GM13977 (cell line): ENCODE measurements at regions not wholly inside any gene's neighbourhood (a gene's known extent, or its start where the extent isn't known, plus 50 kb on each side); places are given as distances from the start of the nearest gene placed in this dataset.

Experiments used
- DNase-seq: peaks from one replicate; pipeline ENCODE4 v3.0.0; 2012; ENCODE audit warnings: low spot score
- in situ Hi-C: fragments of 300-500 bp; cut with MboI; formaldehyde crosslinking; loops from one replicate; pipeline ENCODE4 v1.12.0; 2022; ENCODE audit warnings: low sequenced_read_pairs, low pct_unique_long_range_greater_than_20kb, mixed read lengths, inconsistent platforms; ENCODE audit not compliant: unreplicated experiment
- TF ChIP-seq, protein P1 (sequence below): IDR thresholded peaks from 2 replicates; pipeline ENCODE4 v1.5.1; 2012; ENCODE audit warnings: mild to moderate bottlenecking, control low read depth; ENCODE audit not compliant: insufficient read depth; ENCODE audit errors: extremely low read depth, missing control alignments

DNA sequence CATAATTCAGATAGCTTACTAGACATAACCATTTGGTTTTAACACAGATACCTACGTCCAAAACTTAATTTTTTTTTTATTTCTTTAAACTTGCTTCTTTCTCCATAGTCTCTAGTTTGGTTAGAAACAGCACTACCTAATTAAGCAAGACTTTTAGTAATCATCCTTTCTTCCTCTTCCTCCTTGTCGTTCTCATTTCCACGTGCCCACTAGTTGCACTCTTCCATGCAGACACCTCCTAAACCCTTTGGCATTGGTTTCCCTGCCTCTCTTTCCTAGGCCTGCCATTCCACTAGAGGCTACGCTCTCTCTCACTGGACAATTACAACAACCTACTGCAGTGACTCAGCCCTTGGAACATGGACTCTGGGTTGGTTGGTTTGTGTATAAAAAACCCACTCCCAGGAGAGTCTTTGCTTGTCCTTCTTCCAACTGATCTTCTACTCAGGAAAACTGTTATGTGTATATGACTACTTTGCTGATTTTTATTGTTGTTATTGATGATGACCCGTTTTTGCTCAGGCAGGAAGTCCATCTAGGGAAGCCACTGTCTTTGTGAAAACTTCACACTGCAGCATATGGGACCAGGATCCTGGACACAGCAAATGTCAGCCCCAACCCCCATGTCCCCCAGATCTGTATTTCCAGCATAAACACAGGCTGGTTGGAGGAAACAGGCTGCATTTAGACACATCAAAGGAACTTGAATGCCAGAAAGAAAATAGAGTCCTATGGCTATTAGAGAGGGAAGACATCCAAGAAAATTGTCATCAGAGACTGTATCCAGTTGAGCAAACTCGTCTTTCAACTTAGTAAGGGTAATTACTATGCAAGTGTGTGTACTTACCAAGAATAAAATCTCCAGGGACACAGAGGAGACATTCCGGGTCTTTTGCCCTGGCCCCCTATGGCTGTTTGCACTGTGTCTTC is 503.2 kb downstream of the GADD45G start:
- DNase-seq: no peak

DNA sequence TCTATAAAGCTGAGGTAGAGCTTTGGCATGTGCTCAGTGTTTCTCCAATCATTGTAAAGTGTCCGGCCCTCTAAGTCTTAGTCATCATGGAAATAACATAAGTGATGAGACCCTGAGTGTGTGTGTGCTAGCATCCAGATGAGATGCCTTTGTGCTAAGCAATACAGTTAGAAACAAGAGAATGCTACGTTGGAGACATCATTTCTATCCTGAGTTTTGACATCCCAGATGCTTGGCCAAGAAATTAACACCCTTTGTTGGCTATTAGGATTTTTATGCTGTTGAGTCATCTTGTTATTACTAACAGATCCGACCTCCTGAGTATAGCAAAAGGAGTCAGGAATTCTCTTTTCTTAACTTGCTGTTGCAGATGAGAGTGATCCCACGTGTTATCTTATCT is 508.0 kb downstream of the GADD45G start:
- no peak for DNase-seq
- TF ChIP-seq, protein P1, sequence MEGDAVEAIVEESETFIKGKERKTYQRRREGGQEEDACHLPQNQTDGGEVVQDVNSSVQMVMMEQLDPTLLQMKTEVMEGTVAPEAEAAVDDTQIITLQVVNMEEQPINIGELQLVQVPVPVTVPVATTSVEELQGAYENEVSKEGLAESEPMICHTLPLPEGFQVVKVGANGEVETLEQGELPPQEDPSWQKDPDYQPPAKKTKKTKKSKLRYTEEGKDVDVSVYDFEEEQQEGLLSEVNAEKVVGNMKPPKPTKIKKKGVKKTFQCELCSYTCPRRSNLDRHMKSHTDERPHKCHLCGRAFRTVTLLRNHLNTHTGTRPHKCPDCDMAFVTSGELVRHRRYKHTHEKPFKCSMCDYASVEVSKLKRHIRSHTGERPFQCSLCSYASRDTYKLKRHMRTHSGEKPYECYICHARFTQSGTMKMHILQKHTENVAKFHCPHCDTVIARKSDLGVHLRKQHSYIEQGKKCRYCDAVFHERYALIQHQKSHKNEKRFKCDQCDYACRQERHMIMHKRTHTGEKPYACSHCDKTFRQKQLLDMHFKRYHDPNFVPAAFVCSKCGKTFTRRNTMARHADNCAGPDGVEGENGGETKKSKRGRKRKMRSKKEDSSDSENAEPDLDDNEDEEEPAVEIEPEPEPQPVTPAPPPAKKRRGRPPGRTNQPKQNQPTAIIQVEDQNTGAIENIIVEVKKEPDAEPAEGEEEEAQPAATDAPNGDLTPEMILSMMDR: no peak
- in situ Hi-C loops: no loop called here

More for the DNA sequence above, 503.2 kb downstream of the GADD45G start:
- in situ Hi-C loops: loop anchor here (10.0 kb wide), 1 partner anchor 503 kb away; the partner anchor contains the start of gene GADD45G
- TF ChIP-seq, protein P1: no peak

DNA sequence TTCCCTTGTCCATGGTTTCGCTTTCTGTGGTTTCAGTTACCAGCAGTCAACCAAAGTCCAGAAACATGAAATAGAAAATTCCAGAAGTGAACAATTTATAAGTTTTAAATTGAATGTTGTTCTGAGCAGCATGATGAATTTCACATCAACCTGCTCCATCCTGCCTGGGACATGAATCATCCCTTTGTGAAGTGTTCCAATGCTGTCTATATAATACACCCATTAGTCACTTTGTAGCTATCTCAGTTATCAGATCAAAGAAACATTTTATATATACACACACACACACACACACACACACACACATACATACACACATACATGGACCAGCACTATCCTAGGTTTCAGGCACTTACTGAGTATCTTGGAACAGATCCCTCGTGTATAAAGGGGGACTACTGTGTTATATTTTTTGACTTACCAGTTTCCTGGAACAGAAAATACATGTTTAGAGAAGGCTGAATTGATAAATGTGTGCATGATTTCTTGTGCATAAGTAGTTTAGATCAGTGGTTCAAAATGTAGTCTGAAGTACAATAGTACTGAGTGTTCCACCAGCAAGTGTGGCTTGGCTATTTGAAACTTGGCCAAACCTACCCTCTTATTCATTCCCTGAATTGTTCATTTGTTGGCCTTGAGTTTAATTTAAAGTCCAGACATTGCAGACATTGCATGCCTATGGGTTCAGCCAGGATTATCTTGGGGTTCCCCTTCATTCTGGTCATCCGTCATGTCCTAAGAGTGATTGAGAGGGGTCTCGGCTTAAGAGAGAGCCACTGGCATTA is 510.0 kb downstream of the GADD45G start:
- no peak for DNase-seq
- in situ Hi-C loops: no loop called here
- TF ChIP-seq, protein P1: no peak

DNA sequence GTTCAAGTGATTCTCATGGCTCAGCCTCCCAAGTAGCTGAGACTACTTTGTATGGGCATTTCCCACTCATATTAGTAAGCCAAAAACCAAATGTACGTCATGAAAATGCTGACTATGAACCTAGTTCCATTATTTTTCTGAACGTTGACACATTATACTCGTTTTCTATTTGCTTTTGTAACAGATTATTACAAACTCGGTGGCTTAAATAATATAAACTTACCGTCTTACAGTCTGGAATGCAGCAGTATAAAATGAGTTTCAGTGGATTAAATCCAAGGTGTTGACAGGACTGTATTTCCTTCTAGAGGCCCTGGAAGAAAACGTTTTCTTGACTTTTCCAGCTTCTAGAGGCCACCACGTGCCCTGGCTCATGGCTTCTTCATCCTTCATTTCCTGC is 517.0 kb downstream of the GADD45G start:
- no peak for DNase-seq
- TF ChIP-seq, protein P1: no peak
- in situ Hi-C loops: no loop called here

DNA sequence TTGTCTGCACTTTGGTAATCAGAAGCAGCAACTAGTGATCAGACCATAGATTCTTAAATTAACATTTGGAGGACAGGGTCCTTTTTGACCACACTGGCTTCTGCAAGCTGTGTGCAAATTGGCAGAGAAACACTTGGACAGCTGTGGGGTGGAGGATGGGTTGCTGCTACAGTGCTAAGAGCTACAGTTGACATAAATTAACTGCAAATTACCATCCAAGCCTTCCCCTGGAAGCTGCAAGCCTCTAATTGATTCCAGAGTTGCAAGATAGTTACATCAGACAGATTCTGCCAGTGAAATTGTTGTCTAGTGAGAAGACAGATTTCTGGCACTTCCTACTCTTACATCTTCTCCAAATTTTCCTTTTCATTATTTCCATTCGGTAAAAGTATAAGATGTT is 517.7 kb downstream of the DIRAS2 start:
- in situ Hi-C loops: no loop called here
- no peak for DNase-seq

DNA sequence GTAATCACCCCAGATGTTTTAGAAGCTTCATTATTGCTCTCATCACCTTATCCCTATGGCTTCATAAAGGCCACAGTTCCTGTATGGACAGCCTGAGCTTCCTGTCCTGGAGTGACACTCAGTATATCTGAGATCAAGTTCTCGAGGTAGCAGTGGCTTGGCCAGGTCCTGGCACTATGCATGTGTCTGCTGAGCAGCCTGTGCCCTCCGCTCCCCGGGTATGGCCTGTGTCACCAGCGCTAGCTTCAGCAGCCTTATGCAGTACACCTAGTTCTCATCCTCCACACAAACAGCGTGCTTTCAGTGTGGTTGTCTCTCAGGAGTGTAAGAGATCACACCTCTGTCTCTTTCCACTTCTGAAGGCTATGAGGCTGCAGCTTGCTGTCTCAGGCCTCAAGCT is 514.7 kb downstream of the DIRAS2 start:
- in situ Hi-C loops: no loop called here
- DNase-seq: no peak
- TF ChIP-seq, protein P1: no peak

More for the DNA sequence above, 517.7 kb downstream of the DIRAS2 start:
- TF ChIP-seq, protein P1: no peak
